ENCODE measurements at regions not wholly inside any gene's neighbourhood (a gene's known extent, or its start where the extent isn't known, plus 50 kb on each side); places are given as distances from the start of the nearest gene placed in this dataset.

- Histone ChIP-seq H3K9me3 (ENCODE audit: control insufficient read depth in 5 of 5, low read length in 5 of 5) (no peaks in the 10 kb centered on the region), H3K4me1 (ENCODE audit: control insufficient read depth in 5 of 5, insufficient read depth in 5 of 5, low read length in 5 of 5) (peaks cover 0 to 22% (median 19%) of the 10 kb centered on the region in 5 donors), H3K27me3 (ENCODE audit: control insufficient read depth in 5 of 5, insufficient read depth in 4 of 5, low read length in 5 of 5) (no peaks in the 10 kb centered on the region), H3K9ac (ENCODE audit: low read length in 5 of 5) (no peak overlapping the region), H3K4me3 (ENCODE audit: low read depth in 1 of 5, low read length in 5 of 5) (no peak overlapping the region), H3K27ac (ENCODE audit: low read depth, low read length) (no peak overlapping the region), H3K36me3 (ENCODE audit: control insufficient read depth in 5 of 5, insufficient read depth in 5 of 5, low read length in 5 of 5) (no peaks in the 10 kb centered on the region)
These were observed 610.8 kb downstream of the EPHA4 start for GRCh38 chr2:220961143-220961860.

GRCh38 chr2:220962556-220962955 lies 609.5 kb downstream of the EPHA4 start:
- H3K9ac ChIP-seq (ENCODE audit: low read length in 5 of 5) = no peak overlapping the region
- H3K36me3 ChIP-seq (ENCODE audit: control insufficient read depth in 5 of 5, insufficient read depth in 5 of 5, low read length in 5 of 5) = no peaks in the 10 kb centered on the region
- no peaks in the 10 kb centered on the region for H3K27me3 ChIP-seq (ENCODE audit: control insufficient read depth in 5 of 5, insufficient read depth in 4 of 5, low read length in 5 of 5)
- peaks cover 0 to 18% (median 12%) of the 10 kb centered on the region in 5 donors for H3K4me1 ChIP-seq (ENCODE audit: control insufficient read depth in 5 of 5, insufficient read depth in 5 of 5, low read length in 5 of 5)
- no peaks in the 10 kb centered on the region for H3K9me3 ChIP-seq (ENCODE audit: control insufficient read depth in 5 of 5, low read length in 5 of 5)
- H3K4me3 ChIP-seq (ENCODE audit: low read depth in 1 of 5, low read length in 5 of 5) = no peak overlapping the region
- H3K27ac ChIP-seq (ENCODE audit: low read depth, low read length) = no peak overlapping the region

- H3K4me3 ChIP-seq (ENCODE audit: low read depth in 1 of 5, low read length in 5 of 5) = no peak overlapping the region
- H3K27me3 ChIP-seq (ENCODE audit: control insufficient read depth in 5 of 5, insufficient read depth in 4 of 5, low read length in 5 of 5) = no peaks in the 10 kb centered on the region
- peaks cover 0 to 18% (median 12%) of the 10 kb centered on the region in 5 donors for H3K4me1 ChIP-seq (ENCODE audit: control insufficient read depth in 5 of 5, insufficient read depth in 5 of 5, low read length in 5 of 5)
- no peaks in the 10 kb centered on the region for H3K9me3 ChIP-seq (ENCODE audit: control insufficient read depth in 5 of 5, low read length in 5 of 5)
- no peak overlapping the region for H3K9ac ChIP-seq (ENCODE audit: low read length in 5 of 5)
- no peak overlapping the region for H3K27ac ChIP-seq (ENCODE audit: low read depth, low read length)
- H3K36me3 ChIP-seq (ENCODE audit: control insufficient read depth in 5 of 5, insufficient read depth in 5 of 5, low read length in 5 of 5) = no peaks in the 10 kb centered on the region
These were observed 609.0 kb downstream of the EPHA4 start for GRCh38 chr2:220963076-220963475.

GRCh38 chr2:220963930-220964329 lies 608.2 kb downstream of the EPHA4 start:
- Histone ChIP-seq H3K9me3 (ENCODE audit: control insufficient read depth in 5 of 5, low read length in 5 of 5) (no peaks in the 10 kb centered on the region), H3K27me3 (ENCODE audit: control insufficient read depth in 5 of 5, insufficient read depth in 4 of 5, low read length in 5 of 5) (no peaks in the 10 kb centered on the region), H3K27ac (ENCODE audit: low read depth, low read length) (no peak overlapping the region), H3K4me3 (ENCODE audit: low read depth in 1 of 5, low read length in 5 of 5) (no peak overlapping the region), H3K9ac (ENCODE audit: low read length in 5 of 5) (no peak overlapping the region), H3K4me1 (ENCODE audit: control insufficient read depth in 5 of 5, insufficient read depth in 5 of 5, low read length in 5 of 5) (peaks cover 0 to 15% (median 10%) of the 10 kb centered on the region in 5 donors), H3K36me3 (ENCODE audit: control insufficient read depth in 5 of 5, insufficient read depth in 5 of 5, low read length in 5 of 5) (no peaks in the 10 kb centered on the region)

GRCh38 chr2:220966636-220967035 lies 605.5 kb downstream of the EPHA4 start:
- Histone ChIP-seq H3K9ac (ENCODE audit: low read length in 5 of 5) (no peak overlapping the region), H3K27me3 (ENCODE audit: control insufficient read depth in 5 of 5, insufficient read depth in 4 of 5, low read length in 5 of 5) (no peaks in the 10 kb centered on the region), H3K4me3 (ENCODE audit: low read depth in 1 of 5, low read length in 5 of 5) (no peak overlapping the region), H3K27ac (ENCODE audit: low read depth, low read length) (no peak overlapping the region), H3K36me3 (ENCODE audit: control insufficient read depth in 5 of 5, insufficient read depth in 5 of 5, low read length in 5 of 5) (no peaks in the 10 kb centered on the region), H3K4me1 (ENCODE audit: control insufficient read depth in 5 of 5, insufficient read depth in 5 of 5, low read length in 5 of 5) (no peaks in the 10 kb centered on the region), H3K9me3 (ENCODE audit: control insufficient read depth in 5 of 5, low read length in 5 of 5) (no peaks in the 10 kb centered on the region)

- Histone ChIP-seq H3K36me3 (ENCODE audit: control insufficient read depth in 5 of 5, insufficient read depth in 5 of 5, low read length in 5 of 5) (no peaks in the 10 kb centered on the region), H3K9me3 (ENCODE audit: control insufficient read depth in 5 of 5, low read length in 5 of 5) (no peaks in the 10 kb centered on the region), H3K4me1 (ENCODE audit: control insufficient read depth in 5 of 5, insufficient read depth in 5 of 5, low read length in 5 of 5) (no peaks in the 10 kb centered on the region), H3K4me3 (ENCODE audit: low read depth in 1 of 5, low read length in 5 of 5) (no peak overlapping the region), H3K27me3 (ENCODE audit: control insufficient read depth in 5 of 5, insufficient read depth in 4 of 5, low read length in 5 of 5) (no peaks in the 10 kb centered on the region), H3K27ac (ENCODE audit: low read depth, low read length) (no peak overlapping the region), H3K9ac (ENCODE audit: low read length in 5 of 5) (no peak overlapping the region)
These were observed 602.8 kb downstream of the EPHA4 start for GRCh38 chr2:220969348-220969747.

GRCh38 chr2:220980966-220981675 lies 591.0 kb downstream of the EPHA4 start:
- H3K36me3 ChIP-seq (ENCODE audit: control insufficient read depth in 5 of 5, insufficient read depth in 5 of 5, low read length in 5 of 5) = no peaks in the 10 kb centered on the region
- H3K27me3 ChIP-seq (ENCODE audit: control insufficient read depth in 5 of 5, insufficient read depth in 4 of 5, low read length in 5 of 5) = peaks cover 0 to 2% (median 0%) of the 10 kb centered on the region in 5 donors
- no peak overlapping the region for H3K9ac ChIP-seq (ENCODE audit: low read length in 5 of 5)
- H3K9me3 ChIP-seq (ENCODE audit: control insufficient read depth in 5 of 5, low read length in 5 of 5) = peaks cover 6 to 15% (median 12%) of the 10 kb centered on the region in 5 donors
- H3K4me1 ChIP-seq (ENCODE audit: control insufficient read depth in 5 of 5, insufficient read depth in 5 of 5, low read length in 5 of 5) = no peaks in the 10 kb centered on the region
- H3K4me3 ChIP-seq (ENCODE audit: low read depth in 1 of 5, low read length in 5 of 5) = no peak overlapping the region
- H3K27ac ChIP-seq (ENCODE audit: low read depth, low read length) = no peak overlapping the region

- H3K9me3 ChIP-seq (ENCODE audit: control insufficient read depth in 5 of 5, low read length in 5 of 5) = peaks cover 6 to 15% (median 12%) of the 10 kb centered on the region in 5 donors
- H3K27me3 ChIP-seq (ENCODE audit: control insufficient read depth in 5 of 5, insufficient read depth in 4 of 5, low read length in 5 of 5) = peaks cover 0 to 2% (median 0%) of the 10 kb centered on the region in 5 donors
- no peaks in the 10 kb centered on the region for H3K36me3 ChIP-seq (ENCODE audit: control insufficient read depth in 5 of 5, insufficient read depth in 5 of 5, low read length in 5 of 5)
- no peak overlapping the region for H3K4me3 ChIP-seq (ENCODE audit: low read depth in 1 of 5, low read length in 5 of 5)
- no peak overlapping the region for H3K27ac ChIP-seq (ENCODE audit: low read depth, low read length)
- no peaks in the 10 kb centered on the region for H3K4me1 ChIP-seq (ENCODE audit: control insufficient read depth in 5 of 5, insufficient read depth in 5 of 5, low read length in 5 of 5)
- H3K9ac ChIP-seq (ENCODE audit: low read length in 5 of 5) = no peak overlapping the region
These were observed 590.2 kb downstream of the EPHA4 start for GRCh38 chr2:220981926-220982325.

GRCh38 chr2:220985561-220985960 lies 586.5 kb downstream of the EPHA4 start:
- Histone ChIP-seq H3K36me3 (ENCODE audit: control insufficient read depth in 5 of 5, insufficient read depth in 5 of 5, low read length in 5 of 5) (no peaks in the 10 kb centered on the region), H3K4me3 (ENCODE audit: low read depth in 1 of 5, low read length in 5 of 5) (no peak overlapping the region), H3K27me3 (ENCODE audit: control insufficient read depth in 5 of 5, insufficient read depth in 4 of 5, low read length in 5 of 5) (peaks cover 0 to 2% (median 0%) of the 10 kb centered on the region in 5 donors), H3K4me1 (ENCODE audit: control insufficient read depth in 5 of 5, insufficient read depth in 5 of 5, low read length in 5 of 5) (no peaks in the 10 kb centered on the region), H3K27ac (ENCODE audit: low read depth, low read length) (no peak overlapping the region), H3K9ac (ENCODE audit: low read length in 5 of 5) (no peak overlapping the region), H3K9me3 (ENCODE audit: control insufficient read depth in 5 of 5, low read length in 5 of 5) (no peaks in the 10 kb centered on the region)

GRCh38 chr2:220987839-220988238 lies 584.3 kb downstream of the EPHA4 start:
- Histone ChIP-seq H3K9ac (ENCODE audit: low read length in 5 of 5) (no peak overlapping the region), H3K4me3 (ENCODE audit: low read depth in 1 of 5, low read length in 5 of 5) (no peak overlapping the region), H3K4me1 (ENCODE audit: control insufficient read depth in 5 of 5, insufficient read depth in 5 of 5, low read length in 5 of 5) (no peaks in the 10 kb centered on the region), H3K9me3 (ENCODE audit: control insufficient read depth in 5 of 5, low read length in 5 of 5) (no peaks in the 10 kb centered on the region), H3K36me3 (ENCODE audit: control insufficient read depth in 5 of 5, insufficient read depth in 5 of 5, low read length in 5 of 5) (no peaks in the 10 kb centered on the region), H3K27ac (ENCODE audit: low read depth, low read length) (no peak overlapping the region), H3K27me3 (ENCODE audit: control insufficient read depth in 5 of 5, insufficient read depth in 4 of 5, low read length in 5 of 5) (peaks cover 0 to 2% (median 0%) of the 10 kb centered on the region in 5 donors)

All from subcutaneous abdominal adipose tissue (tissue), 5 donors.